ENCODE measurements at regions not wholly inside any gene's neighbourhood (a gene's known extent, or its start where the extent isn't known, plus 50 kb on each side); places are given as distances from the start of the nearest gene placed in this dataset.
"Not testable (repeated sequence)": the region's sequence is repeated elsewhere in the genome, so short reads cannot be mapped to it uniquely, and the experiment has no call there.

DNA sequence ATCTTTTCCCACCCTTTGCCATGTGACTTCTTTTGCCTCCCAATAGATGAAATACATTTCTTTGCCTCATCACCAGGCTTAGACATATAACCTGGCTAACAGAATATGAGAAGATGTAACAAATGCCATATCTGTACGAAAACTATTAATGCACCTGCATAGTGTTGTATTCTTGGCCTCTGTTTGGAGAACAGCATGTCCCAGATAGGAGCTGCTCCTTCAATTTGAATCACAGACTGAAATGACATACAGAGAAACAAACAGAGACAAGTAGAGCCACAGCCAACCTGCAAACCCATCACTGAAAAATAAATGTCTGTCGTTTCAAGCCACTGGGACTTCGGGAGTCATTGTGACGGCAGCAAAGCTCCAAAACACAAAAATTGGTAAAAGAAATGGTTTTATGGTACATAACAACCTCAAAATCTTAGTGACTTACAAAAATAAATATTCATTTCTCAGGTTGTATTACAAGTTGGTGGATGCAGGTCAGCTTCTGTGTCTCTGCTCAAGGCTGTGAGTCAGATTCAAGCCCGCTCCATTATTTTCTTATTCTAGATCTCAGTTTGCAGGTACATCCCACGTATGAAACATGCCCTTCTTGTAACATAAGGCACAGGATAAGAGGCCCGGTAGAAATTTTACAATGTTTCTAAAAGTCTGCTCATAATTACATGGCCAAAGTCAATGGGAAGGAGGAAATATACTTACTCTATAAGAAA is 171.3 kb upstream of the SOX6 start:
- FAIRE-seq (no peak), DNase-seq (ENCODE audit: low read depth) (no peak)
- no peak overlapping the region for H3K27ac ChIP-seq (ENCODE audit: low read depth, low read length)
- no peak overlapping the region for H3K9ac ChIP-seq (ENCODE audit: low read length)
- H3K36me3 ChIP-seq (ENCODE audit: insufficient read depth, low read length) = no peaks in the 10 kb centered on the region
- no peak overlapping the region for H3K27ac Mint-ChIP-seq (ENCODE audit: unreplicated experiment)
- TF ChIP-seq, protein P1, sequence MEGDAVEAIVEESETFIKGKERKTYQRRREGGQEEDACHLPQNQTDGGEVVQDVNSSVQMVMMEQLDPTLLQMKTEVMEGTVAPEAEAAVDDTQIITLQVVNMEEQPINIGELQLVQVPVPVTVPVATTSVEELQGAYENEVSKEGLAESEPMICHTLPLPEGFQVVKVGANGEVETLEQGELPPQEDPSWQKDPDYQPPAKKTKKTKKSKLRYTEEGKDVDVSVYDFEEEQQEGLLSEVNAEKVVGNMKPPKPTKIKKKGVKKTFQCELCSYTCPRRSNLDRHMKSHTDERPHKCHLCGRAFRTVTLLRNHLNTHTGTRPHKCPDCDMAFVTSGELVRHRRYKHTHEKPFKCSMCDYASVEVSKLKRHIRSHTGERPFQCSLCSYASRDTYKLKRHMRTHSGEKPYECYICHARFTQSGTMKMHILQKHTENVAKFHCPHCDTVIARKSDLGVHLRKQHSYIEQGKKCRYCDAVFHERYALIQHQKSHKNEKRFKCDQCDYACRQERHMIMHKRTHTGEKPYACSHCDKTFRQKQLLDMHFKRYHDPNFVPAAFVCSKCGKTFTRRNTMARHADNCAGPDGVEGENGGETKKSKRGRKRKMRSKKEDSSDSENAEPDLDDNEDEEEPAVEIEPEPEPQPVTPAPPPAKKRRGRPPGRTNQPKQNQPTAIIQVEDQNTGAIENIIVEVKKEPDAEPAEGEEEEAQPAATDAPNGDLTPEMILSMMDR (IDR thresholded peaks at IDR 0.05; ENCODE audit: insufficient read depth, low read depth, low read length) = no peak
- no peak for TF ChIP-seq EZH2 (IDR thresholded peaks at IDR 0.05; ENCODE audit: insufficient read depth, low read length)
- peaks cover 2% of the 10 kb centered on the region for H3K9me3 Mint-ChIP-seq (ENCODE audit: unreplicated experiment)
- H3K79me2 ChIP-seq (ENCODE audit: insufficient read depth, low read length) = no peaks in the 10 kb centered on the region
- no peaks in the 10 kb centered on the region for H3K9me3 ChIP-seq (ENCODE audit: insufficient read depth, low read depth, low read length)
- no peaks in the 10 kb centered on the region for H3K27me3 ChIP-seq (ENCODE audit: insufficient read depth, low read length)
- H3K36me3 Mint-ChIP-seq (ENCODE audit: low read depth, unreplicated experiment) = no peaks in the 10 kb centered on the region
- H3K4me3 ChIP-seq (ENCODE audit: insufficient read depth, low read depth, low read length) = no peak overlapping the region
- H3K4me1 Mint-ChIP-seq (ENCODE audit: low read depth, unreplicated experiment) = peaks cover 2% of the 10 kb centered on the region
- no peaks in the 10 kb centered on the region for H3K27me3 Mint-ChIP-seq (ENCODE audit: low read depth, unreplicated experiment)
- H2AFZ ChIP-seq (ENCODE audit: low read depth, low read length) = no peak overlapping the region
- no peaks in the 10 kb centered on the region for H3K4me1 ChIP-seq (ENCODE audit: insufficient read depth, low read length)
- H3K4me2 ChIP-seq (ENCODE audit: low read length) = no peak overlapping the region
- H4K20me1 ChIP-seq (ENCODE audit: insufficient read depth, low read length) = no peaks in the 10 kb centered on the region
- no peak overlapping the region for H3K4me3 Mint-ChIP-seq (ENCODE audit: unreplicated experiment)

- peaks cover 4% of the 10 kb centered on the region for H3K9me3 Mint-ChIP-seq (ENCODE audit: unreplicated experiment)
- Histone ChIP-seq H3K4me3 (ENCODE audit: insufficient read depth, low read depth, low read length) (no peak overlapping the region), H3K9me3 (ENCODE audit: insufficient read depth, low read depth, low read length) (no peaks in the 10 kb centered on the region), H3K36me3 (ENCODE audit: insufficient read depth, low read length) (no peaks in the 10 kb centered on the region), H3K79me2 (ENCODE audit: insufficient read depth, low read length) (no peaks in the 10 kb centered on the region), H3K27ac (ENCODE audit: low read depth, low read length) (no peak overlapping the region), H3K4me1 (ENCODE audit: insufficient read depth, low read length) (no peaks in the 10 kb centered on the region), H2AFZ (ENCODE audit: low read depth, low read length) (no peak overlapping the region), H4K20me1 (ENCODE audit: insufficient read depth, low read length) (no peaks in the 10 kb centered on the region), H3K4me2 (ENCODE audit: low read length) (no peak overlapping the region), H3K27me3 (ENCODE audit: insufficient read depth, low read length) (no peaks in the 10 kb centered on the region), H3K9ac (ENCODE audit: low read length) (no peak overlapping the region)
- H3K4me1 Mint-ChIP-seq (ENCODE audit: low read depth, unreplicated experiment) = peaks cover 2% of the 10 kb centered on the region
- no peak for FAIRE-seq
- no peak overlapping the region for H3K4me3 Mint-ChIP-seq (ENCODE audit: unreplicated experiment)
- no peak for TF ChIP-seq EZH2 (IDR thresholded peaks at IDR 0.05; ENCODE audit: insufficient read depth, low read length)
- TF ChIP-seq, protein P1 (IDR thresholded peaks at IDR 0.05; ENCODE audit: insufficient read depth, low read depth, low read length) = no peak
- no peak overlapping the region for H3K27ac Mint-ChIP-seq (ENCODE audit: unreplicated experiment)
- H3K27me3 Mint-ChIP-seq (ENCODE audit: low read depth, unreplicated experiment) = no peaks in the 10 kb centered on the region
- H3K36me3 Mint-ChIP-seq (ENCODE audit: low read depth, unreplicated experiment) = no peaks in the 10 kb centered on the region
- DNase-seq (ENCODE audit: low read depth) = no peak
Measured at GRCh38 chr11:16526947-16527346, 170.6 kb upstream of the SOX6 start.

GRCh38 chr11:16520713-16521112 is 164.4 kb upstream of the SOX6 start:
- H3K9me3 ChIP-seq (ENCODE audit: insufficient read depth, low read depth, low read length); H3K9ac ChIP-seq (ENCODE audit: low read length); DNase-seq (ENCODE audit: low read depth); H2AFZ ChIP-seq (ENCODE audit: low read depth, low read length); H3K4me1 ChIP-seq (ENCODE audit: insufficient read depth, low read length); H3K4me1 Mint-ChIP-seq (ENCODE audit: low read depth, unreplicated experiment); FAIRE-seq; H4K20me1 ChIP-seq (ENCODE audit: insufficient read depth, low read length); H3K4me2 ChIP-seq (ENCODE audit: low read length); H3K27ac Mint-ChIP-seq (ENCODE audit: unreplicated experiment); H3K4me3 Mint-ChIP-seq (ENCODE audit: unreplicated experiment); H3K36me3 ChIP-seq (ENCODE audit: insufficient read depth, low read length); H3K27me3 ChIP-seq (ENCODE audit: insufficient read depth, low read length); H3K27me3 Mint-ChIP-seq (ENCODE audit: low read depth, unreplicated experiment); H3K27ac ChIP-seq (ENCODE audit: low read depth, low read length); H3K36me3 Mint-ChIP-seq (ENCODE audit: low read depth, unreplicated experiment); H3K79me2 ChIP-seq (ENCODE audit: insufficient read depth, low read length); H3K4me3 ChIP-seq (ENCODE audit: insufficient read depth, low read depth, low read length): not testable (repeated sequence)
- peaks cover 12% of the 10 kb centered on the region for H3K9me3 Mint-ChIP-seq (ENCODE audit: unreplicated experiment)

Data from astrocyte (in vitro differentiated cells and primary cell).